ENCODE measurements at regions not wholly inside any gene's neighbourhood (a gene's known extent, or its start where the extent isn't known, plus 50 kb on each side); places are given as distances from the start of the nearest gene placed in this dataset.
"Not testable (repeated sequence)": the region's sequence is repeated elsewhere in the genome, so short reads cannot be mapped to it uniquely, and the experiment has no call there.

DNA sequence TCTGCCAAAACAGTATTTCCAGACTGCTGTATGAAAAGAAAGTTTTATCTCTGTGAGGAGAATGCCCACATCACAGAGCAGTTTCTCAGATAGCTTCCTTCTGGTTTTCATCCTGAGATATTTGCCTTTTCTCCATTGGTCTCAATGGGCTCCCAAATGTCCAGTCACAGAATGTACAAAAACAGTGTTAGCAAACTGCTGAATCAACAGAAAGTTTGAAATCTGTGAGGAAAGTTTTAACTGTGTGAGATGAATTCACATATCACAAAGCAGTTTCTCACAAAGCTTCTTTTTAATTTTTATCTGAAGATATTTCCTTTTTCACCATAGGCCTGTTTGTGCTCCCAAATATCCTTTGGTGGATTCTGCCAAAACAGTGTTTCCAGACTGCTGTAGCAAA lies 207.2 kb upstream of the TRIM48 start:
- Histone ChIP-seq H3K4me1 (ENCODE audit: control insufficient read depth, insufficient read depth, low read length) (no peaks in the 10 kb centered on the region), H3K4me3 (ENCODE audit: low read depth in 2 of 2, low read length in 2 of 2) (no peak overlapping the region), H3K9me3 (ENCODE audit: control insufficient read depth, insufficient read depth, low read depth, low read length) (no peaks in the 10 kb centered on the region), H3K27me3 (ENCODE audit: control insufficient read depth, insufficient read depth, low read length) (no peaks in the 10 kb centered on the region), H3K36me3 (ENCODE audit: control insufficient read depth, insufficient read depth, low read length) (no peaks in the 10 kb centered on the region), H3K27ac (ENCODE audit: low read length) (no peak overlapping the region)
- intact Hi-C loops (cut with micrococcal nuclease; ENCODE audit: unreplicated experiment) (no loop called here), in situ Hi-C loops (cut with HindIII; ENCODE audit: low pct_unique_long_range_greater_than_20kb, low sequenced_read_pairs) (no loop called here)
- ATAC-seq (no peak), DNase-seq (ENCODE audit: low read depth, low spot score) (no peak)
- BruUV-seq (replicated peaks) = no TSS peak
- POLR2A ChIA-PET = no interaction called here
- CTCF ChIA-PET = no interaction called here
- TF ChIP-seq TCF7L2 (IDR thresholded peaks at IDR 0.05; ENCODE audit: low read depth, low read length) (no peak), POLR2AphosphoS5 (IDR thresholded peaks at IDR 0.05; ENCODE audit: low read depth, low read length) (no peak), SIN3A (IDR thresholded peaks at IDR 0.05; ENCODE audit: borderline replicate concordance, insufficient read depth, low read depth, low read length) (no peak)
- TF ChIP-seq, protein P1, sequence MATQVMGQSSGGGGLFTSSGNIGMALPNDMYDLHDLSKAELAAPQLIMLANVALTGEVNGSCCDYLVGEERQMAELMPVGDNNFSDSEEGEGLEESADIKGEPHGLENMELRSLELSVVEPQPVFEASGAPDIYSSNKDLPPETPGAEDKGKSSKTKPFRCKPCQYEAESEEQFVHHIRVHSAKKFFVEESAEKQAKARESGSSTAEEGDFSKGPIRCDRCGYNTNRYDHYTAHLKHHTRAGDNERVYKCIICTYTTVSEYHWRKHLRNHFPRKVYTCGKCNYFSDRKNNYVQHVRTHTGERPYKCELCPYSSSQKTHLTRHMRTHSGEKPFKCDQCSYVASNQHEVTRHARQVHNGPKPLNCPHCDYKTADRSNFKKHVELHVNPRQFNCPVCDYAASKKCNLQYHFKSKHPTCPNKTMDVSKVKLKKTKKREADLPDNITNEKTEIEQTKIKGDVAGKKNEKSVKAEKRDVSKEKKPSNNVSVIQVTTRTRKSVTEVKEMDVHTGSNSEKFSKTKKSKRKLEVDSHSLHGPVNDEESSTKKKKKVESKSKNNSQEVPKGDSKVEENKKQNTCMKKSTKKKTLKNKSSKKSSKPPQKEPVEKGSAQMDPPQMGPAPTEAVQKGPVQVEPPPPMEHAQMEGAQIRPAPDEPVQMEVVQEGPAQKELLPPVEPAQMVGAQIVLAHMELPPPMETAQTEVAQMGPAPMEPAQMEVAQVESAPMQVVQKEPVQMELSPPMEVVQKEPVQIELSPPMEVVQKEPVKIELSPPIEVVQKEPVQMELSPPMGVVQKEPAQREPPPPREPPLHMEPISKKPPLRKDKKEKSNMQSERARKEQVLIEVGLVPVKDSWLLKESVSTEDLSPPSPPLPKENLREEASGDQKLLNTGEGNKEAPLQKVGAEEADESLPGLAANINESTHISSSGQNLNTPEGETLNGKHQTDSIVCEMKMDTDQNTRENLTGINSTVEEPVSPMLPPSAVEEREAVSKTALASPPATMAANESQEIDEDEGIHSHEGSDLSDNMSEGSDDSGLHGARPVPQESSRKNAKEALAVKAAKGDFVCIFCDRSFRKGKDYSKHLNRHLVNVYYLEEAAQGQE (IDR thresholded peaks at IDR 0.05; ENCODE audit: insufficient read depth in 1 of 2, low read depth in 2 of 2, low read length in 1 of 2) = no peak
- TF ChIP-seq, protein P2, sequence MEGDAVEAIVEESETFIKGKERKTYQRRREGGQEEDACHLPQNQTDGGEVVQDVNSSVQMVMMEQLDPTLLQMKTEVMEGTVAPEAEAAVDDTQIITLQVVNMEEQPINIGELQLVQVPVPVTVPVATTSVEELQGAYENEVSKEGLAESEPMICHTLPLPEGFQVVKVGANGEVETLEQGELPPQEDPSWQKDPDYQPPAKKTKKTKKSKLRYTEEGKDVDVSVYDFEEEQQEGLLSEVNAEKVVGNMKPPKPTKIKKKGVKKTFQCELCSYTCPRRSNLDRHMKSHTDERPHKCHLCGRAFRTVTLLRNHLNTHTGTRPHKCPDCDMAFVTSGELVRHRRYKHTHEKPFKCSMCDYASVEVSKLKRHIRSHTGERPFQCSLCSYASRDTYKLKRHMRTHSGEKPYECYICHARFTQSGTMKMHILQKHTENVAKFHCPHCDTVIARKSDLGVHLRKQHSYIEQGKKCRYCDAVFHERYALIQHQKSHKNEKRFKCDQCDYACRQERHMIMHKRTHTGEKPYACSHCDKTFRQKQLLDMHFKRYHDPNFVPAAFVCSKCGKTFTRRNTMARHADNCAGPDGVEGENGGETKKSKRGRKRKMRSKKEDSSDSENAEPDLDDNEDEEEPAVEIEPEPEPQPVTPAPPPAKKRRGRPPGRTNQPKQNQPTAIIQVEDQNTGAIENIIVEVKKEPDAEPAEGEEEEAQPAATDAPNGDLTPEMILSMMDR (IDR thresholded peaks at IDR 0.05) = no peak

DNA sequence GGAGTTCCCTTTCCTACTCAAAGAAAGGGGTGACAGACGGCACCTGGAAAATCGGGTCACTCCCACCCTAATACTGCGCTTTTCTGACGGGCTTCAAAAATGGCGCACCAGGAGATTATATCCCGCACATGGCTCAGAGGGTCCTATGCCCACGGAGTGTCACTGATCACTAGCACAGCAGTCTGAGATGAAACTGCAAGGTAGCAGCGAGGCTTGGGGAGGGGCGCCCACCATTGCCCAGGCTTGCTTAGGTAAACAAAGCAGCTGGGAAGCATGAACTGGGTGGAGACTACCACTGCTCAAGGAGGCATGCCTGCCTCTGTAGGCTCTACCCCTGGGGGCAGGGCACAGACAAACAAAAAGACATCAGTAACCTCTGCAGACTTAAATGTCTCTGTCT lies 177.4 kb upstream of the TRIM48 start:
- ATAC-seq; POLR2A ChIA-PET; H3K9me3 ChIP-seq (ENCODE audit: control insufficient read depth, insufficient read depth, low read depth, low read length); H3K27ac ChIP-seq (ENCODE audit: low read length); H3K36me3 ChIP-seq (ENCODE audit: control insufficient read depth, insufficient read depth, low read length); in situ Hi-C loops (cut with HindIII; ENCODE audit: low pct_unique_long_range_greater_than_20kb, low sequenced_read_pairs); H3K4me1 ChIP-seq (ENCODE audit: control insufficient read depth, insufficient read depth, low read length); H3K4me3 ChIP-seq (ENCODE audit: low read depth in 2 of 2, low read length in 2 of 2); H3K27me3 ChIP-seq (ENCODE audit: control insufficient read depth, insufficient read depth, low read length); CTCF ChIA-PET; intact Hi-C loops (cut with micrococcal nuclease; ENCODE audit: unreplicated experiment); BruUV-seq (replicated peaks); DNase-seq (ENCODE audit: low read depth, low spot score): not testable (repeated sequence)

DNA sequence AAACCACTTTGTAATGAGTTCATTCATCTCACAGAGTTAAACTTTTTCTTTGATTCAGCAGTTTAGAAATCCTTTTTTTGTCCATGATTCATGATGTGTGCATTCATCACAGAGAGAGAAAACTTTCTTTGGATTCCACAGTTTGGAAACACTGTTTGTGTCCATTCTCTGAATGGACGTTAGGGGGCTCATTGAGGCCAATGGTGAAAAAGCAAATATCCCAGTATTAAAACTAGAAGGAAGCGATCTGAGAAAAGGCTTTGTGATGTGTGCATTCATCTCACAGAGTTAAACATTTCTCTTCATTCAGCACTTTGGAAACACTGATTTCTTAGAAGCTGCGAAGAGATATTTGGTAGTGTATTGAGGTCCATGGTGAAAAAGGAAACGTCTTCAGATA lies 155.6 kb upstream of the TRIM48 start:
- ChIA-PET CTCF (no interaction called here), POLR2A (no interaction called here)
- DNase-seq (ENCODE audit: low read depth, low spot score) (no peak), ATAC-seq (no peak)
- intact Hi-C loops (cut with micrococcal nuclease; ENCODE audit: unreplicated experiment) (no loop called here), in situ Hi-C loops (cut with HindIII; ENCODE audit: low pct_unique_long_range_greater_than_20kb, low sequenced_read_pairs) (no loop called here)
- H3K4me3 ChIP-seq (ENCODE audit: low read depth in 2 of 2, low read length in 2 of 2) = no peak overlapping the region
- no peak for TF ChIP-seq SIN3A (IDR thresholded peaks at IDR 0.05; ENCODE audit: borderline replicate concordance, insufficient read depth, low read depth, low read length)
- TF ChIP-seq TCF7L2 (IDR thresholded peaks at IDR 0.05; ENCODE audit: low read depth, low read length) = no peak
- TF ChIP-seq, protein P1 (IDR thresholded peaks at IDR 0.05; ENCODE audit: insufficient read depth in 1 of 2, low read depth in 2 of 2, low read length in 1 of 2) = no peak
- TF ChIP-seq, protein P2 (IDR thresholded peaks at IDR 0.05) = no peak
- TF ChIP-seq POLR2AphosphoS5 (IDR thresholded peaks at IDR 0.05; ENCODE audit: low read depth, low read length) = no peak
- no peak overlapping the region for H3K27ac ChIP-seq (ENCODE audit: low read length)
- H3K36me3 ChIP-seq (ENCODE audit: control insufficient read depth, insufficient read depth, low read length) = no peaks in the 10 kb centered on the region
- H3K9me3 ChIP-seq (ENCODE audit: control insufficient read depth, insufficient read depth, low read depth, low read length) = no peaks in the 10 kb centered on the region
- no peaks in the 10 kb centered on the region for H3K27me3 ChIP-seq (ENCODE audit: control insufficient read depth, insufficient read depth, low read length)
- no TSS peak for BruUV-seq (replicated peaks)
- no peaks in the 10 kb centered on the region for H3K4me1 ChIP-seq (ENCODE audit: control insufficient read depth, insufficient read depth, low read length)
